H1 (cell line): ENCODE measurements at regions not wholly inside any gene's neighbourhood (a gene's known extent, or its start where the extent isn't known, plus 50 kb on each side); places are given as distances from the start of the nearest gene placed in this dataset.

Experiments used
- CTCF ChIA-PET: fragments of 300-600 bp; sonication (Branson Sonifier 250); formaldehyde crosslinking; loops from one replicate; lab custom pipeline; 2021; ENCODE audit not compliant: partially characterized antibody; lab: Charles Lee
- POLR2A ChIA-PET: fragments of 300-600 bp; sonication (Branson Sonifier 250); formaldehyde crosslinking; loops from one replicate; lab custom pipeline; 2021; ENCODE audit warnings: inconsistent platforms; ENCODE audit not compliant: partially characterized antibody; lab: Charles Lee
- DNase-seq, 2 experiments: peaks; one replicate each; pipeline versions ENCODE4 v3.0.0 to v3.0.0-alpha.2; 2010 to 2022; ENCODE audit warnings: low spot score in 2 of 2, low read depth in 1 of 2, mixed read lengths in 1 of 2
- FAIRE-seq: peaks from 2 replicates; lab custom pipeline; 2011; peaks lifted over from hg19 to GRCh38; lab: Jason Lieb, UNC
- H2AFZ ChIP-seq: 2 replicates; pipeline ENCODE4 v1.8.1; 2012; ENCODE audit warnings: low read length, inconsistent platforms
- H2AK5ac ChIP-seq: 2 replicates; pipeline ENCODE4 v1.6.1; 2013; ENCODE audit warnings: low read depth, low read length
- H2BK120ac ChIP-seq: replicated peaks from 2 replicates; pipeline ENCODE3; 2013; ENCODE audit warnings: low read depth, low read length, inconsistent platforms
- H2BK12ac ChIP-seq: 2 replicates; pipeline ENCODE4 v1.6.1; 2013; ENCODE audit warnings: low read depth, low read length
- H2BK15ac ChIP-seq: 2 replicates; pipeline ENCODE4 v1.6.1; 2013; ENCODE audit warnings: low read length
- H2BK20ac ChIP-seq: 2 replicates; pipeline ENCODE4 v1.6.1; 2013; ENCODE audit warnings: low read length
- H2BK5ac ChIP-seq: 2 replicates; pipeline ENCODE4 v1.6.1; 2013; ENCODE audit warnings: low read depth, low read length
- H3K14ac ChIP-seq: 2 replicates; pipeline ENCODE4 v1.6.1; 2013; ENCODE audit warnings: inconsistent platforms; ENCODE audit not compliant: insufficient read length
- H3K18ac ChIP-seq: 2 replicates; pipeline ENCODE4 v1.6.1; 2013; ENCODE audit warnings: low read length; ENCODE audit errors: extremely low read depth
- H3K23ac ChIP-seq: 2 replicates; pipeline ENCODE4 v1.6.1; 2013; ENCODE audit warnings: inconsistent platforms; ENCODE audit not compliant: insufficient read length
- H3K23me2 ChIP-seq: 2 replicates; pipeline ENCODE4 v1.6.1; 2013; ENCODE audit warnings: low read depth, low read length
- H3K27ac ChIP-seq: 2 replicates; pipeline ENCODE4 v1.6.1; 2011; ENCODE audit warnings: low read depth, low read length, inconsistent platforms
- H3K27me3 ChIP-seq, 4 experiments: replicated peaks in 1 of 4; 1 replicate in 1 of 4; 2 replicates in 3 of 4; pipeline versions ENCODE4 v1.6.1 to v1.8.1; 2011 to 2013; ENCODE audit warnings: low read length in 3 of 4, mild to moderate bottlenecking in 3 of 4, inconsistent platforms in 2 of 4, mixed read lengths in 2 of 4, moderate library complexity in 1 of 4; ENCODE audit not compliant: control insufficient read depth in 3 of 4, insufficient read depth in 3 of 4; ENCODE audit errors: extremely low read depth in 1 of 4
- H3K36me3 ChIP-seq, 4 experiments: 2 replicates each; pipeline versions ENCODE4 v1.6.1 to v1.8.1; 2011 to 2013; ENCODE audit warnings: mild to moderate bottlenecking in 4 of 4, low read length in 3 of 4, moderate library complexity in 2 of 4, control low read depth in 1 of 4, inconsistent platforms in 1 of 4; ENCODE audit not compliant: insufficient read depth in 4 of 4, control insufficient read depth in 2 of 4
- H3K4ac ChIP-seq: replicated peaks from 2 replicates; pipeline ENCODE3; 2013; ENCODE audit warnings: low read length, low read depth, mixed read lengths, inconsistent platforms; ENCODE audit not compliant: insufficient read length
- H3K4me1 ChIP-seq, 4 experiments: replicated peaks in 1 of 4; 1 replicate in 1 of 4; 2 replicates in 3 of 4; pipeline versions ENCODE4 v1.6.1 to v1.8.1; 2011 to 2013; ENCODE audit warnings: low read length in 3 of 4, inconsistent platforms in 2 of 4, mixed read lengths in 1 of 4; ENCODE audit not compliant: insufficient read depth in 4 of 4, control insufficient read depth in 3 of 4
- H3K4me2 ChIP-seq, 2 experiments: 2 replicates each; pipeline versions ENCODE4 v1.6.1 to v1.8.1; 2011 to 2013; ENCODE audit warnings: low read depth in 2 of 2, low read length in 2 of 2, control low read depth in 1 of 2, inconsistent platforms in 1 of 2, mild to moderate bottlenecking in 1 of 2; ENCODE audit not compliant: insufficient read depth in 1 of 2
- H3K4me3 ChIP-seq, 4 experiments: fragments of 200-600, 300-600 bp in 1 of 4; sonication (generic), shearing (Covaris generic), sonication (Bioruptor Twin) in 1 of 4; 2 replicates each; pipeline versions ENCODE4 v1.5.1 to v1.8.1; 2011 to 2016; ENCODE audit warnings: low read length in 4 of 4, low read depth in 3 of 4, control low read depth in 2 of 4, inconsistent platforms in 2 of 4, mild to moderate bottlenecking in 2 of 4, mixed read lengths in 1 of 4, moderate library complexity in 1 of 4; ENCODE audit not compliant: insufficient read depth in 2 of 4; ENCODE audit errors: extremely low read depth in 1 of 4
- H3K56ac ChIP-seq: replicated peaks from 2 replicates; pipeline ENCODE3; 2013; ENCODE audit warnings: low read depth, mild to moderate bottlenecking, mixed read lengths, low read length, inconsistent platforms; ENCODE audit not compliant: insufficient read length
- H3K79me1 ChIP-seq: 2 replicates; pipeline ENCODE4 v1.6.1; 2013; ENCODE audit warnings: low read depth, low read length, control low read depth
- H3K79me2 ChIP-seq, 2 experiments: 2 replicates each; pipeline versions ENCODE4 v1.6.1 to v1.8.1; 2012 to 2013; ENCODE audit warnings: low read length in 2 of 2, mild to moderate bottlenecking in 2 of 2, inconsistent platforms in 1 of 2; ENCODE audit not compliant: insufficient read depth in 2 of 2, control insufficient read depth in 1 of 2
- H3K9ac ChIP-seq, 4 experiments: replicated peaks in 1 of 4; 1 replicate in 1 of 4; 2 replicates in 3 of 4; pipeline versions ENCODE4 v1.6.1 to v1.8.1; 2011 to 2013; ENCODE audit warnings: low read depth in 3 of 4, low read length in 3 of 4, control low read depth in 2 of 4, mild to moderate bottlenecking in 2 of 4, moderate library complexity in 2 of 4, inconsistent platforms in 1 of 4; ENCODE audit errors: extremely low read depth in 1 of 4
- H3K9me3 ChIP-seq, 2 experiments: 2 replicates each; pipeline versions ENCODE4 v1.6.1 to v1.8.1; 2012 to 2013; ENCODE audit warnings: mild to moderate bottlenecking in 2 of 2, moderate library complexity in 2 of 2, control low read depth in 1 of 2, inconsistent platforms in 1 of 2, low read depth in 1 of 2, low read length in 1 of 2, mixed read lengths in 1 of 2; ENCODE audit not compliant: insufficient read depth in 2 of 2
- H4K20me1 ChIP-seq, 2 experiments: replicated peaks in 1 of 2; 2 replicates each; pipeline versions ENCODE3 to v1.8.1; 2011 to 2013; ENCODE audit warnings: inconsistent platforms in 2 of 2, low read length in 2 of 2, mild to moderate bottlenecking in 1 of 2; ENCODE audit not compliant: insufficient read depth in 2 of 2, control insufficient read depth in 1 of 2
- H4K5ac ChIP-seq: 2 replicates; pipeline ENCODE4 v1.6.1; 2013; ENCODE audit warnings: low read length, low read depth, mixed read lengths, inconsistent platforms; ENCODE audit not compliant: insufficient read length
- H4K8ac ChIP-seq: 2 replicates; pipeline ENCODE4 v1.8.0; 2013; ENCODE audit warnings: mild to moderate bottlenecking, moderate library complexity, low read length, inconsistent platforms; ENCODE audit not compliant: insufficient read depth; ENCODE audit errors: extremely low read depth
- H4K91ac ChIP-seq: replicated peaks from 2 replicates; pipeline ENCODE3; 2013; ENCODE audit warnings: low read length, mixed read lengths, inconsistent platforms; ENCODE audit not compliant: insufficient read length
- ASH2L ChIP-seq: fragments of 200-600, 300-600 bp; sonication (generic); IDR thresholded peaks from one replicate; pipeline ENCODE4 v1.7.1; 2017; ENCODE audit warnings: low read length
- HDAC6 ChIP-seq: IDR thresholded peaks from one replicate; pipeline ENCODE4 v1.7.1; 2012; ENCODE audit warnings: low read depth, mild to moderate bottlenecking, inconsistent platforms, low read length, moderate library complexity
- KDM1A ChIP-seq: fragments of 200-600, 300-600 bp; sonication (generic); IDR thresholded peaks from 2 replicates; pipeline ENCODE4 v1.7.1; 2016; ENCODE audit warnings: mild to moderate bottlenecking, low read length, borderline replicate concordance
- NRF1 ChIP-seq: IDR thresholded peaks from 2 replicates; pipeline ENCODE4 v1.6.1; 2011; ENCODE audit warnings: mild to moderate bottlenecking, low read depth, low read length, improper control_type of control experiment
- POLR2A ChIP-seq, 2 experiments: IDR thresholded peaks; 1 replicate in 1 of 2; 2 replicates in 1 of 2; pipeline ENCODE4 v1.6.1; 2011; ENCODE audit warnings: low read depth in 2 of 2, low read length in 2 of 2, mild to moderate bottlenecking in 2 of 2; ENCODE audit errors: control extremely low read depth in 1 of 2
- SIN3A ChIP-seq, 2 experiments: IDR thresholded peaks in 1 of 2; conservative IDR thresholded peaks in 1 of 2; 2 replicates each; pipeline ENCODE4 v1.6.1; 2011 to 2012; ENCODE audit warnings: low read length in 2 of 2, improper control_type of control experiment in 1 of 2, low read depth in 1 of 2, mild to moderate bottlenecking in 1 of 2
- SIX5 ChIP-seq: IDR thresholded peaks from 2 replicates; pipeline ENCODE4 v1.6.1; 2011; ENCODE audit warnings: mild to moderate bottlenecking, low read depth, low read length
- SRF ChIP-seq: IDR thresholded peaks from 2 replicates; pipeline ENCODE4 v1.6.1; 2011; ENCODE audit warnings: mild to moderate bottlenecking, low read depth, low read length, moderate library complexity
- SUZ12 ChIP-seq: fragments of 200-600 bp; sonication (generic); IDR thresholded peaks from 2 replicates; pipeline ENCODE4 v1.6.1; 2012; ENCODE audit warnings: mild to moderate bottlenecking, inconsistent platforms, low read length, moderate library complexity, mixed read lengths
- TBP ChIP-seq: IDR thresholded peaks from 2 replicates; pipeline ENCODE4 v1.6.1; 2011; ENCODE audit warnings: low read depth, low read length, improper control_type of control experiment
- TCF12 ChIP-seq: IDR thresholded peaks from 2 replicates; pipeline ENCODE4 v1.6.1; 2011; ENCODE audit warnings: low read depth, mild to moderate bottlenecking, low read length
- TEAD4 ChIP-seq: IDR thresholded peaks from 2 replicates; pipeline ENCODE4 v1.6.1; 2012; ENCODE audit warnings: low read depth, low read length, inconsistent platforms, mixed read lengths
- WGBS, 2 experiments: shearing (Covaris generic) in 1 of 2; methylation state at CpG; one replicate each; pipeline versions ENCODE4 v1.1.6 to v1.1.7; 2013 to 2015; ENCODE audit warnings: low lambda C conversion rate in 2 of 2, mixed read lengths in 2 of 2, inconsistent platforms in 1 of 2, low coverage in 1 of 2, missing lambda C conversion rate in 1 of 2; ENCODE audit not compliant: insufficient replicate concordance in 2 of 2, insufficient coverage in 1 of 2, insufficient read length in 1 of 2; ENCODE audit errors: extremely low coverage in 1 of 2, missing lambda C conversion rate in 1 of 2; 5-methylcytosine and 5-hydroxymethylcytosine counted together
- TF ChIP-seq, protein P1 (sequence below): IDR thresholded peaks from 2 replicates; pipeline ENCODE4 v1.6.1; 2012; ENCODE audit warnings: low read length, inconsistent platforms

DNA sequence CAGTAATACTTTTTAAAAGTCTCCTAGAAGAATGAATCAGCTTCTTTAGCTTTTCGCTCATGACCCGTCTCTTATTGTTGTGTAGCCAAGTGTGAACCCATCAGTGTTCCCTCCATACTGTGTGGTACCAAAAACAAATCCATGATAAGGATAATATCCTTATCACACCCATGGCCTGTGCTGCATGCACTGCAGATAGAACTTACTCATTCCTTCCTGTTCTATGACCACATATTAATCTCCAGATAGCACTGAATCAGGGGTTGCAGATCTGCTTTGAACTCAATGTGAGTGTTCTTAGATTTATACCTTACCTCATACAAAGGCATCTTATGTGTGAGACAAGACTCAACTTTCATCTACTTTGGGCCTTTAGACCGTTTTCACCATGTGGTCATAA, 373.4 kb downstream of the JRKL start:
- ChIA-PET POLR2A (no interaction called here), CTCF (interaction anchor here (0.9 to 1.0 kb wide), 2 partner anchors 40 to 299 kb away, joined by 3 to 4 read pairs; no protein-coding TSS in a partner anchor)
- no peak for TF ChIP-seq POLR2A (IDR thresholded peaks at IDR 0.05; ENCODE audit: control extremely low read depth in 1 of 2, low read depth in 2 of 2, low read length in 2 of 2)
- no peak for TF ChIP-seq SRF
- TF ChIP-seq TCF12, result no peak
- TF ChIP-seq HDAC6, result no peak
- no peak for TF ChIP-seq SIX5
- TF ChIP-seq KDM1A, result no peak
- TF ChIP-seq NRF1, result no peak
- no peak for TF ChIP-seq SIN3A (conservative IDR thresholded peaks at IDR 0.05 in 1 of 2, IDR thresholded peaks at IDR 0.05 in 1 of 2; ENCODE audit: low read depth in 1 of 2, low read length in 2 of 2)
- TF ChIP-seq TBP, result no peak
- TF ChIP-seq SUZ12, result no peak
- TF ChIP-seq, protein P1, sequence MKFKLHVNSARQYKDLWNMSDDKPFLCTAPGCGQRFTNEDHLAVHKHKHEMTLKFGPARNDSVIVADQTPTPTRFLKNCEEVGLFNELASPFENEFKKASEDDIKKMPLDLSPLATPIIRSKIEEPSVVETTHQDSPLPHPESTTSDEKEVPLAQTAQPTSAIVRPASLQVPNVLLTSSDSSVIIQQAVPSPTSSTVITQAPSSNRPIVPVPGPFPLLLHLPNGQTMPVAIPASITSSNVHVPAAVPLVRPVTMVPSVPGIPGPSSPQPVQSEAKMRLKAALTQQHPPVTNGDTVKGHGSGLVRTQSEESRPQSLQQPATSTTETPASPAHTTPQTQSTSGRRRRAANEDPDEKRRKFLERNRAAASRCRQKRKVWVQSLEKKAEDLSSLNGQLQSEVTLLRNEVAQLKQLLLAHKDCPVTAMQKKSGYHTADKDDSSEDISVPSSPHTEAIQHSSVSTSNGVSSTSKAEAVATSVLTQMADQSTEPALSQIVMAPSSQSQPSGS, result no peak
- TF ChIP-seq TEAD4, result no peak
- TF ChIP-seq ASH2L, result no peak
- Histone ChIP-seq H2AK5ac (no peak overlapping the region), H3K23ac (no peak overlapping the region), H3K79me1 (no peaks in the 10 kb centered on the region), H3K14ac (no peak overlapping the region), H3K56ac (no peak overlapping the region), H3K4me2 (no peak overlapping the region), H3K18ac (no peak overlapping the region), H2BK20ac (no peak overlapping the region), H4K5ac (no peak overlapping the region), H2BK15ac (no peak overlapping the region), H4K20me1 (no peaks in the 10 kb centered on the region), H3K79me2 (no peaks in the 10 kb centered on the region), H3K9ac (no peak overlapping the region), H2AFZ (no peak overlapping the region), H3K23me2 (no peaks in the 10 kb centered on the region), H2BK5ac (no peak overlapping the region), H2BK12ac (no peak overlapping the region), H3K4me1 (no peaks in the 10 kb centered on the region), H3K27ac (no peak overlapping the region), H4K91ac (no peak overlapping the region), H3K27me3 (no peaks in the 10 kb centered on the region), H4K8ac (no peak overlapping the region), H3K4ac (no peak overlapping the region), H3K9me3 (no peaks in the 10 kb centered on the region), H3K36me3 (no peaks in the 10 kb centered on the region), H2BK120ac (no peak overlapping the region), H3K4me3 (no peak overlapping the region)
- 94% methylated on average over 3 of the region's 3 CpGs; no CpG with 5 or more reads in 1 of the 2 experiments for WGBS, 2 experiments
- no peak for DNase-seq
- FAIRE-seq, result no peak
